ENCODE measurements at regions not wholly inside any gene's neighbourhood (a gene's known extent, or its start where the extent isn't known, plus 50 kb on each side); places are given as distances from the start of the nearest gene placed in this dataset.
"Not testable (repeated sequence)": the region's sequence is repeated elsewhere in the genome, so short reads cannot be mapped to it uniquely, and the experiment has no call there.

- H3K4me1 Mint-ChIP-seq = no peaks in the 10 kb centered on the region
- peaks cover 2% of the 10 kb centered on the region for H3K9me3 Mint-ChIP-seq
- peaks cover 3% of the 10 kb centered on the region for H3K27me3 Mint-ChIP-seq (ENCODE audit: low read depth)
- H3K36me3 Mint-ChIP-seq (ENCODE audit: low read depth) = no peaks in the 10 kb centered on the region
- H3K4me3 Mint-ChIP-seq = no peak overlapping the region
- TF ChIP-seq, protein P1, sequence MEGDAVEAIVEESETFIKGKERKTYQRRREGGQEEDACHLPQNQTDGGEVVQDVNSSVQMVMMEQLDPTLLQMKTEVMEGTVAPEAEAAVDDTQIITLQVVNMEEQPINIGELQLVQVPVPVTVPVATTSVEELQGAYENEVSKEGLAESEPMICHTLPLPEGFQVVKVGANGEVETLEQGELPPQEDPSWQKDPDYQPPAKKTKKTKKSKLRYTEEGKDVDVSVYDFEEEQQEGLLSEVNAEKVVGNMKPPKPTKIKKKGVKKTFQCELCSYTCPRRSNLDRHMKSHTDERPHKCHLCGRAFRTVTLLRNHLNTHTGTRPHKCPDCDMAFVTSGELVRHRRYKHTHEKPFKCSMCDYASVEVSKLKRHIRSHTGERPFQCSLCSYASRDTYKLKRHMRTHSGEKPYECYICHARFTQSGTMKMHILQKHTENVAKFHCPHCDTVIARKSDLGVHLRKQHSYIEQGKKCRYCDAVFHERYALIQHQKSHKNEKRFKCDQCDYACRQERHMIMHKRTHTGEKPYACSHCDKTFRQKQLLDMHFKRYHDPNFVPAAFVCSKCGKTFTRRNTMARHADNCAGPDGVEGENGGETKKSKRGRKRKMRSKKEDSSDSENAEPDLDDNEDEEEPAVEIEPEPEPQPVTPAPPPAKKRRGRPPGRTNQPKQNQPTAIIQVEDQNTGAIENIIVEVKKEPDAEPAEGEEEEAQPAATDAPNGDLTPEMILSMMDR (IDR thresholded peaks at IDR 0.05; ENCODE audit: unreplicated experiment in 3 of 3) = no peak
- peak overlapping the region in 1 of 3 experiments; percentile 2 for H3K27ac Mint-ChIP-seq
Measured at GRCh38 chr1:99500541-99500940, 145.4 kb upstream of the PALMD start.

DNA sequence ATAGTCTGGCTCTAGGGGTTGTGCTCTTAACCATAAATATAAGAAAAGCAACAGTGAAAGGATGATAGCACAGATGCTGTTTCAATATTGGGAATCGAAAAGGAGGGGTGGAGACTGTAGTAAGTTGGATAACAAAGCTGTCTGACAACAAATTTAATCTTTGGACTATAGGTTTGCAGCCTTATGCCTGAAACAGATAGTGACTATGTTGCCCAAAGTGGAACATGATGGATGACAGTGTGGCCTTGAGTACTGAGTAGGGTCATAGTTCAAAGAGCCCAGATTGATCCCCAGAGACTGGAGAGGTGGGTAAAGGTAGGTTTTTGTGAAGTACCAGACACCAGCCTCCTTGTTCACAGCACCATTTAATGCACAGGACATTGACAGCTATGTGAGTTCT is 144.0 kb upstream of the PALMD start:
- H3K4me1 Mint-ChIP-seq = no peaks in the 10 kb centered on the region
- TF ChIP-seq, protein P1 (IDR thresholded peaks at IDR 0.05; ENCODE audit: unreplicated experiment in 3 of 3) = no peak
- peaks cover 11% of the 10 kb centered on the region for H3K9me3 Mint-ChIP-seq
- H3K4me3 Mint-ChIP-seq = no peak overlapping the region
- no peak overlapping the region for H3K27ac Mint-ChIP-seq
- H3K36me3 Mint-ChIP-seq (ENCODE audit: low read depth) = no peaks in the 10 kb centered on the region
- peaks cover 3% of the 10 kb centered on the region for H3K27me3 Mint-ChIP-seq (ENCODE audit: low read depth)

DNA sequence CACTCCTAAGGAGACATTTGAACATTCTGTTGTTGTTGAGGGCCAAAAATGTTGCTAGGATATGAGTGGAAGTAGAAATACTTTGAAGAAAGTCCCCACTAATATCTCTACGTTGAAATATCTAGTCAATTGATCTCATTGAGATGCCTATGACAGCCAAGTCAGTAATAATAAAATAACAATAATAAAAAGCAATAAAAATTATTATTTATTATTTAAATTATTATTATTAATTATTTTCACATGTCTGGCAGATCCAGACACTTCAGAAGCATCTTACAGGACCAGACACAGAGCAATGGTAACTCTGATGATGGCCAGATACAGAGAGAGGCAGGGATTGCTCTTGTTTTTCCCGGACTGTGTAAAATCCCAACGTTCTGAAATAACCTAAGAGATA is 143.5 kb upstream of the PALMD start:
- TF ChIP-seq, protein P1 (IDR thresholded peaks at IDR 0.05; ENCODE audit: unreplicated experiment in 3 of 3) = no peak
- Mint-ChIP-seq H3K27me3 (ENCODE audit: low read depth) (peaks cover 3% of the 10 kb centered on the region), H3K4me1 (no peaks in the 10 kb centered on the region), H3K36me3 (ENCODE audit: low read depth) (peaks cover 5% of the 10 kb centered on the region), H3K27ac (no peak overlapping the region), H3K9me3 (peaks cover 15% of the 10 kb centered on the region), H3K4me3 (no peak overlapping the region)

GRCh38 chr1:99503276-99503747 is 142.6 kb upstream of the PALMD start:
- TF ChIP-seq, protein P1 (IDR thresholded peaks at IDR 0.05; ENCODE audit: unreplicated experiment in 3 of 3) = no peak
- Mint-ChIP-seq H3K4me1 (no peaks in the 10 kb centered on the region), H3K36me3 (ENCODE audit: low read depth) (peaks cover 5% of the 10 kb centered on the region), H3K9me3 (peaks cover 15% of the 10 kb centered on the region), H3K27me3 (ENCODE audit: low read depth) (peaks cover 3% of the 10 kb centered on the region), H3K27ac (no peak overlapping the region), H3K4me3 (no peak overlapping the region)

DNA sequence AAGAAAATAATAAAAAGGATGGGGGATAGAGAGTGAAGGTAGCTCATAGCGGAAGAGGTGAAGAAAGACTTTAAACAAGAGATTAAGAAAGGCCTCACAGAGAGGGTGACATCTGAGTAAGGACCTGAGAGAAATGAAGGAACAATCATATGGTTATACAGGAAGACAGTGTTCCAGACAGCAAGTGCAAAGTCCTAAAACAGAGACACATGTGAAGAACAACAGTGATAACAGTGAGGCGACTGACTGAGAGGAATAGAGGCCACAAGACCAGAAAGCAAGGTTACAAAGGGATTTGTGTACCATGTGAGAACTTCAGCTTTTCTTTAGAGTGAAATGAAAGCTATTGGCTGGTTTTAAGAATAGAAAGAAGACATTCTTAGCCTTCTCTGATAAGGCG is 141.6 kb upstream of the PALMD start:
- Mint-ChIP-seq H3K36me3 (ENCODE audit: low read depth) (peaks cover 5% of the 10 kb centered on the region), H3K27me3 (ENCODE audit: low read depth) (peaks cover 3% of the 10 kb centered on the region), H3K4me3 (no peak overlapping the region), H3K27ac (no peak overlapping the region), H3K4me1 (no peaks in the 10 kb centered on the region), H3K9me3 (peaks cover 15% of the 10 kb centered on the region)
- TF ChIP-seq, protein P1 (IDR thresholded peaks at IDR 0.05; ENCODE audit: unreplicated experiment in 3 of 3) = no peak

GRCh38 chr1:99506631-99507030 is 139.3 kb upstream of the PALMD start:
- TF ChIP-seq, protein P1 (IDR thresholded peaks at IDR 0.05; ENCODE audit: unreplicated experiment in 3 of 3) = no peak
- Mint-ChIP-seq H3K4me3 (no peak overlapping the region), H3K27ac (no peak overlapping the region), H3K27me3 (ENCODE audit: low read depth) (peaks cover 10% of the 10 kb centered on the region), H3K4me1 (no peaks in the 10 kb centered on the region), H3K9me3 (peaks cover 19% of the 10 kb centered on the region), H3K36me3 (ENCODE audit: low read depth) (peaks cover 5% of the 10 kb centered on the region)

DNA sequence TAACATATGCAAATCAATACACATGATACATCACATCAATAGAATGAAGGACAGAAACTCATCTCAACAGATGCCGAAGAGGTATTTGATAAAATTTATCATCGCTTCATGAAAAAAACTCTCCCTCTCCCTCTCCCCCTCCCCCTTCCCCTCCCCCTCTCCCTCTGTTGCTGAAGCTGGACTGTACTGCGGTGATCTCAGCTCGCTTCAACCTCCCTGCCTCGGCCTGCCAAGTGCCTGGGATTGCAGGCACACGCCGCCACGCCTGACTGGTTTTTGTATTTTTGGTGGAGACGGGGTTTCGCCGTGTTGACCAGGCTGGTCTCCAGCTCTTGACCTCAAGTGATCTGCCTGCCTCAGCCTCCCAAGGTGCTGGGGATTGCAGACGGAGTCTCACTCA is 138.5 kb upstream of the PALMD start:
- not testable (repeated sequence) for H3K36me3 Mint-ChIP-seq (ENCODE audit: low read depth); H3K4me3 Mint-ChIP-seq; H3K4me1 Mint-ChIP-seq; H3K27ac Mint-ChIP-seq
- Mint-ChIP-seq H3K27me3 (ENCODE audit: low read depth) (peaks cover 10% of the 10 kb centered on the region), H3K9me3 (peaks cover 19% of the 10 kb centered on the region)
